GM21529 (cell line): ENCODE measurements at regions not wholly inside any gene's neighbourhood (a gene's known extent, or its start where the extent isn't known, plus 50 kb on each side); places are given as distances from the start of the nearest gene placed in this dataset.
A peak's percentile ranks its signal among the peaks of the same experiment; 100 is the strongest.

ENCODE experiments used
- ATAC-seq: cut with Tn5 transposase; IDR thresholded peaks from one replicate; pipeline ENCODE4 v1.9.1; 2021; ENCODE audit not compliant: unreplicated experiment

DNA sequence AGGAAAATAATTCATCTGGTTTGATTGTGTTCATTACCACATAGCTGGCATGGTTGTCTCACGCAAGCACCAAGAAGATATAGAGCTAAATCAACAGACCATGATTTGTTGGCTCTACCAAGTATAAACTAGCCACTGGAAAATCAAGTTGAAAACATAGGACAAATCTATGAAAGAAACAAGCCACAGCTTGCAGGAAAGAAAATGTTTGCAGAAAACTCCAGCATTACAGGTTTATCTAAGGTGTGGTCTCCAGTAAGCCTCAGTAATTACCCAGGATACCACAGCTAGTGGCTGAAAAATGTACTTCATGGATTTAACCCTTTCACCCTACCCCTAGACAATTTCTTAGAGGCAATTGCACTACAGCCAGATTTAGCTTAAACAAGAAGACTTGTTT lies 340.6 kb downstream of the SOX2 start:
- no peak for ATAC-seq

DNA sequence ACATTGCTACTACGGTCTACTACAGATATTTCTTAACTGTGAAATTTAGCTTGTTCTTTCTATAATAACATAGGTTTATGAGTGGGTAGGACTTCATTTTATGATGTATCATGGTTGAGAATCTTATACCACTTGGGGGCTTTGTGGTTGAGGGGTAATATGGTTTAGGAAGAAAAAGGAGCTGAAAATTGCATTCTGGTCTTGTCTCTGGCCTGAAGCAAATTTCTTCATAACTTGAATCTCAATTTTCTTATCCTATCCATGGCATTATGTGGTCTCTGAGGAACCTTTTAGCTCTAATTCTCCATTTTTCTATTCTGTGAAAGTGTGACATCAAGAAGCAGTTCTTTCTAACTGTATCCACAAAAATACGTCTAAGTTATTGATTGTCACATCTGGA lies 341.0 kb downstream of the SOX2 start:
- no peak for ATAC-seq

DNA sequence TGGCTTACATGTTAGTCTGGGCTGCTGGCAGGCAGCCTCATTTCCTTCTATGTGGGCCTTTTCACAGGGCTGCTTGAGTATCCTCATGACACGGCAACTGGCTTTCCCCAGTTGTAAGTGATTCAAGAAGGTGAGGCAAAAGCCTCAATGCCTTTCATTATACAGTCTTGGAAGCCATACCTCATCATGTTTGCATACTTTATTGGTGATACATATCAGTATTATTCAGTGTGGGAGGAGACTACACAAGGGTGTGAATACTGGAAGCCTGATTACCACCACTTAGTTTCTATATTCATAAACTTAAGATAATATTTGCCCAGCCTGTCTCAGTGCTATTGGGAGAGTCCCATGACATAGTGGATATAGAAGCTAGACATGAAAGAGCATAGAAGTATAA lies 346.8 kb downstream of the SOX2 start:
- peak; percentile 47 for ATAC-seq

DNA sequence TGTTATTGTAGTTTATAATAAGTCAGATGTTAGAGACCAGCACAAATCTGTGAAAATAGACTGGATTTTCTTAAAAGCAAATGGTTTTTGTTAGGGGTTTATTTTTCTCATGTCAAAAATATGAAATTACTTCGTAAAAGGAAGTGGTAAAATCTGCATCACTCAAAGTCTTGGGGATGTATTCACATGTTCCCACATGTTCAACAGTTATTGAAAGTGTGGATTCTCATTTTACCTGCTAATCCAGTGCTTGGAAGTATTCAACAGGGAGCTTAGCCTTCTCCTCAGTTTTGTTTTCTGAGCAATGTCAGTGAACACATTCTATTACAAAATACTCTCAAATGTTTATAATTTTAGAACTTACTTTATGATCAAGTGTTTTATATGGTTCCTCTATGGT lies 352.0 kb downstream of the SOX2 start:
- no peak for ATAC-seq

DNA sequence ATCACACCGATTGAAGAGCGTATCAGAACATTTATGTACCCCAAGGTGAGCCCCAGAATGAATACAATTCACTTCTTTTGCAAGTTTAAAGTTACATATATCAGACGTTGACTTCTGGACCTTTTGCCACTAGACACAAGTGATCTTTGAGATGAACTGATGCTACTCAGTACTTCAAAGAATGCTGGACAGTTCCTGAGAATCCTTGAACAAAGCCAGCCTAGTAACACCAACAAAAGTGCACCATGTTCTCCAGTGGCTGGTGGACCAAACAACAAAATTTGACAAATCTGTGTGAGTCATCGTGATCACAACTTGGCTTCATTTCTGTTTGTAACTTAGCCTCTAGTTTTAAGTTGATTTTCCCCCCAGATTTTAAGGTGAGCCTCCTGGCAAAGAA lies 355.7 kb downstream of the SOX2 start:
- ATAC-seq = no peak

DNA sequence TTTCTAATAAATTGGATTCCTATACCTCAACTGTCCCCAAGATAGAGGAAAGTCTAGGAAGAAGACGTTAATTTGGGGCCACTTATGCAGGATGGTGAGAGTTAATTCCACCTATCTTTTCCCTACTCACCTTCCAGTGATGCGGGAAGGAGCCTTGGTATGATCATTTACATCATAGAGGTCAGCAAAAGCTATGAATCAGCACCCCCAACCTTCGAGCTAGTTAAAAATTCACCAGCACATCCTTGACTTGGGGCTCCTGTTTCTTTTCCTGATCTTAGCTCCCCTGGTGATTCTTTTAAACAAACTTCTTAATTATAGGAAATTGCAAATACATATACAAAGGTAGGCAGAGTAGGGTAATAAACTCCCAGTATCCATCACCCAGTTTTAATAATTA lies 366.6 kb downstream of the SOX2 start:
- no peak for ATAC-seq

DNA sequence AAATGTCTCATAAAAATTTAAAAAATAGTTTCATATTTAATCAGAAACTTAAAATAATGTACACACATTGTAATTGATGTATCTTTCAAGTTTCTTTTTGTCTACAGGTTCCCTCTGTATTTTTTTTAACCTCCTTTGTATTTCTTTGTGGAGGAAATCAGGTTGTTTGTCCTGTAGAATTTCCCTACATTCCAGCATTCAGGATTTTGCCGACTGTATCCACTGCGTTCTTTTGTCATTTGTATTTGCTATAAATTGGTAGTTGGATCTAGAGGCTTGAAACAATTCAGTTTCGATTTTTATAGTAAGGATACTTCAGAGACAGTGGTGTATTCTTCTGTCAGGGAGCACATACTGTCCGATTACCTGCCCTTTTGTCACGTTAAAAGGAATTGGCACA lies 367.2 kb downstream of the SOX2 start:
- no peak for ATAC-seq

DNA sequence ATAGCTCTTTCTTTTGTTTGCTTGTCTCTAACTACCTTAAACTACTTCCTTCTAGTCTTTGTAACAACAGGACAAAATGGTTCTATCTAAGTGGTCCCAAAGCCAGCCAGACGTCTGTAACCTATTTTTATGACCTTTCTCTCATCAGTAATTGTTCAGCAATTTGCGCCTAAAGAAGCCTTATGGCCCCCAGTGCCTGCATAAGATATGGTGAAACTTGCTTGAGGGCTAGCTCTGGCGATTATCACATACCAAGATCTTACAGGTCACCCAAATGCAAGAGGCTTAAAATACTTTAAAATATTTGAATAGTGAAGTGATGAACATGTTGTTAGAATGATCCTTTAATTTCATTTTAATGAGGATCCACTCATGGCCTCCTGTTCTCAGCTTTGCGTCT lies 369.4 kb downstream of the SOX2 start:
- no peak for ATAC-seq

DNA sequence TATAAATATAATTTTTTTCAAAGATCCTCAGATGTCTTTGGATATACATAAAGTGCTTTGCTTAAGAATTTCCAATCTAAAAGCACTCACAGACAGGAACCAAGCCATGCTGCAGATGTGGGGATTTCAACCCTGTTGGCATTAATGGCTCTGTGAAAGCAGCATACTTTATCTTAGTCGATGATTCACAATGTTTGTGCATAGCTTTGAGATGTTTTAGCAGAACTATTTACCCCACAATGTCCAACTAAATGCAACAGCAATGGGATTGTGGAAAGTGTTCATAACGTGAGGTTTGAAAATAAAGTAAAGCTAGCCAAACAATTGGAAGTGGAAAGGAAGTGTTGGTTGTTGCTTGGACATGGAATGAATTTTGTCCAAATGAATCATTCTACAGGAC lies 371.4 kb downstream of the SOX2 start:
- no peak for ATAC-seq

DNA sequence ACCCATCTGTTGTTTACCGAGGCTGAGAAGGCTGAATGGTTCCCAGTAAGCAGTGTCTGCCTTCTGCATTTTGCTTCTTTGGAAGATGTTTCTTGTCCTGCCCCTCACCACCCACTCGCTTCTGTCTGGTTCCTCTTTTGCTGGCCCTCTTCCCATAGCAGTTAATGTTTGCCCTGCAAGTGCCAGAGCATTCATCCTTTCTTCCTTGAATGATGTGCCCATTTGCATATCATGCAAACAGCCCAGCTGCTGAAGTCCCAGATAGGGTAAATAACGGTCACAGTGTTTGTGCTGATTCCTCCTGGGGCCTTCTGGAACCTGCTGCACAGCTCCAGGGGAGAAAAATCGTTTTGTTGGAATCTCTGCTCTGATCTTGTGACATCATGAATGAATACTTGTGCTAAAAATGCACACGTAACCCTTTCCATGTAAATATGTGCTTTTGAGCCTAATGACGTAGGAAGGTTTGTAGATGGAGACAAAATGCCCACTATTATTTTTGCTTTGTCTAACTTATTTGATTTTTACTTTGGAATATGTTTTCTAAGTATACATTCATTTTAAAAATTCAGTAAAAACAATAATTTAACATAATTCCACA lies 381.0 kb downstream of the SOX2 start:
- ATAC-seq = peak; percentile 72

DNA sequence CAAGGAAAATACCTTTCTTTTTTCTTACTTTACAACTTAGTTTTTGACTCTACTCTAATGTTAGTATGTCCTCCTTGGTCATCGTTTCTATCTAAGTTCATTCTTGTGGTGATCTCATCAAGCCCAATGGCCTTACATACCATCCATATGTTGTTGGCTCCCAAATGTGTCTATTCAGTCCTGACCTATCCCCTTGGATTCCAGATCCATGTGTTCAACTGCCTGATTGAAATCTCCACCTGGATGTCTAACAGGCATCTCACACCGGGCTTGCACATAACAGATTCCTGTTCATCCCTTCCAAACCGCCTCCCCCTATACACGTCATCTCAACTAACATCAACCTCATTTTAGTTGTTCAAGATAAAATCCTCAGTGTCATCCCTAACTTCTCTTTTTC lies 382.6 kb downstream of the SOX2 start:
- ATAC-seq = no peak

DNA sequence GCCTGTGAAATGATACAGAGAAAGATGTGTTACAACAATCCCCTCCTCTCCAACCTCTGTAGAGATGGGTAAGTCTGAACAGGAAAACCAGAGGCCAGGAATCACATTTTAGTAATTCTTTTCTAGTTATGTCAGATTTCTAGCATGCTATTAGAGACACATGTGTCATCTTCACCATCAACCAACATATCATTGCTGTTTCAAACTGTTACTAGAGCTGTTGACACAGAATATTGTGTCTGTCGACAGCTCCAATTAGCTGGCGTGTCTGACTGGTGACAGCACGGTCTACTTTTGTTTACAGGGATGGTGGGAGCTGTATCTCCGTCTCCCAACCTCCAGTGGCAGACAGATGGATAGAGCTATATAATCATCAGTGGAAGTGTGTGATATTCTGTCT lies 393.2 kb downstream of the SOX2 start:
- ATAC-seq = no peak

DNA sequence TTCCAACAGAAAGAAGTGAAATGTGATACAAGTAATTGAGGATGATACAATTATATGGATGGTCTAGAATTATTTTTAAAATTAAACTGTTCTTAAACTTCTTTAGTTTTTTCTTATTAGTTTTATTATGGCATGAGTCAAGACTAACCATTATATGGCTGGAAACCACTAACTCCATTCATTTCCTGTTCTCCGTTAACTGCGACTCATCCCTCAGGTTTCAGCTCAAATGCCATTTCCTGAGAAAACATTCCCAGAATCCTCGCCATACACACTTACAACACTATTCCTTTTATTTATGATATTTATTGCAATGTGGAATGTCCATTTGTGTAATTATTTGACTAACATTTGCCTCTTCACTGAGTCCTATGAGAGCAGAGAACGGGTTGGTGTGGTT lies 394.1 kb downstream of the SOX2 start:
- no peak for ATAC-seq

DNA sequence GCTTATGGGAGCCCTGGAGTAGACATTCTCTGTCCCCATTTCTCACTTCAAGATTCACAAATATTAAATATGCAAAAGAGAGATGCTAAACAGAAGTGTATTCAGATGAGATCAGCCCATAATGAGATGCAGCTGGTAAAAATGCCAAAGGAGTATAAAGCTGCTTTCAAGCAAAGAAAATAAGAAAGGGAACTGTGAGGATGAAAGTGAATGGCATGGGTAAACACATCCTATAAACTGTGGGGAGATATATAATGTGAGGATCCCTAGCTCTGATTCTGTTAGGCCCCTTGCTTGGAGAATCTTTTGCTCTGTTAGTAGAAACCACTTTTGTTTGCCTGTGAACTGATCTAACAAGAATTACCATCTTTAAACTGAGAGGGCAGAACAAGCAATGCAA lies 396.6 kb downstream of the SOX2 start:
- no peak for ATAC-seq

DNA sequence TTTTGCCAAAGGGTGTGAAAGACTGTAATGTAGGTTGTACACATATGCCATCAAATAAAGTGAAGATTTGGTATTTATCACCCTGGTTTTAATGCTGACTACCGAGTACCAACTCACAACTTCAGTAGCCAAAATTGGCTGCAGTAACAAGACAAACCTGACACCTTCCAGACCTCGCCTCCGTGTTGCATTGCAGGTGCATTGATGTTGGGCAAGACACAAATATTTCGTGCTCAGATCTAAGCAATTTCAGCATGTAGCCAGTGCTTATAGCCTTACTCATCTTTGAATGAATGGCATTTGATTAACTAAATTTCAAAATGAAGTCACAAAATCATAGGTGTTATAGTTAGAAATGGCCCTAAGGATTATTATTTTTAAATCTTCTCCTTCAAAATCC lies 400.2 kb downstream of the SOX2 start:
- no peak for ATAC-seq

DNA sequence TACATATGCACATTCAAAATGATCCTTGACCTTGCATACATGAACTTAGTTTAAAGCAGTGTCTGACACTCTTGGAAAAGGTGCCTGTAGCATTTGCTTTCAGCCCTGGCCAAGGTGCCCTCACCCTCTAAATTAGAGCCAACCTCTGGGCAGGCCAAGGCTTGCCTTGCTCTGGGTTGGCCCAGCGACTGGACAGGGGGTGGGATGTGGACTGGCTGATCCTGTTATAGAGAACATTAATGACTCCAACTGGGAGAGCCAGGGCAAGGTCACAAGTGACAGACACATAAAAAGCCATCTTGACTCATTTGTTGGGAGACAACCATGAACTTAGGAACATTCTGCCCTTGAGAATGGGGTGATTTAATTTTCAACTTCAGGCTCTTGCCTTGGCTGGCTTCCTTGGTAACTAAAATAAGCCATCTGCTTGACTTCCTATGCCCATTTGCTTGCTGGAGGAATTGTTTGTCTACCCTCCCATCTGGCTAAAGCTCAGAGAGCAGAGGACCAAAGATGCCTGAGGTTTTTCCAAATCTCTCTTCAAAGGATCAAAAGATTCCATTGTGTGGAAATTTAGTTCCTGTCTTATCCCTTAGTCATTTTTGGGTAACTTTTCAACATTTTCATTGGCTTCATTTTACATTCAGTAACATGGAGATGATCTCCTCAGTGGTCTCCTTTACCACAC lies 403.7 kb downstream of the SOX2 start:
- no peak for ATAC-seq

DNA sequence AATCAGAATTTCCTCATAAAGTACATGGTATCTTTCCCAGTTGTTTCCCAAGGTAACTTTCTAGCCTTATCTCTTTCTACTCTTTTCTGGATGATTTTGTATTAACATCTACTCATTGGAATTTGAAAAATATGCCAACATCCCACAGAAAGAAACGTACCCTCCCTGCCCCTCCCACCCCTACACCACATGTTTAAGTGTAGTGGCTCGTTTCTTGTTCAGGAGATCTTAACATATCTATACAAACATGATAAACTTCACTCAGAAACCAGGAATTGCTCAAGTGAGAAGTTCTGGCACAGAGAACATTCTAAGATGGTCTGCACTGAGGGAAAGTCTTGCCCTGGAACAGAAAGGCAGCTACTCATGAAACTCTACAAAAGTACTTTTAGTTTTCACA lies 404.7 kb downstream of the SOX2 start:
- no peak for ATAC-seq

DNA sequence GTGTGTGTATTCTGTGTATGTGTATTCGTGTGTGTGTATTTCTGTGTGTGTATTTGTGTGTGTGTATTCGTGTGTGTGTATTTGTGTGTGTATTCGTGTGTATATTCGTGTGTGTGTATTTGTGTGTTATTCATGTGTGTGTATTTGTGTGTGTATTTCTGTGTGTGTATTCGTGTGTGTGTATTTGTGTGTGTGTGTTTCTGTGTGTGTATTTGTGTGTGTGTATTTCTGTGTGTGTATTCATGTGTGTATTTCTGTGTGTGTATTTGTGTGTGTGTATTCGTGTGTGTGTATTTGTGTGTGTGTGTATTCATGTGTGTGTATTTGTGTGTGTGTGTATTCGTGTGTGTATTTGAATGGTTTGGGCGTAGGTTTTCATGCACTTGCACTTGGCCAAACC lies 405.4 kb downstream of the SOX2 start:
- ATAC-seq = no peak

DNA sequence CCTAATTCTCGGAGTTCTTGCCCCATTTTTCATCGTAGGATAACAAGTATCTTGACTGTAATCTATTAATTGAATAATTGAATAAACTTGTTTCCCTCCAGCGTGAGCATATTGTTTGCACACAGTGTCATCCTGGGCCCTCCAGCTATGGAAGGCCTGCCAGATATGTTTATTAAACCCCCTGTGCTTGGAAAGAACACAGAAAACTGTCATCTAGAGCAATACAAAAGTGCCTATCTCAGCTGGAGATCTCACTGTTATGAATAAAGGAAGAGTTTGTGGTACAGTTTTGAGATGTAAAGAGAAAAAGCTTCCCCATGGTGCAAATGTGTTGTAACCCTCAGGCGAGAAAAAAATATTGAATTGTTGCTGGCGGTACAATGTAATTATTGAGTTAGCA lies 405.9 kb downstream of the SOX2 start:
- ATAC-seq = no peak

DNA sequence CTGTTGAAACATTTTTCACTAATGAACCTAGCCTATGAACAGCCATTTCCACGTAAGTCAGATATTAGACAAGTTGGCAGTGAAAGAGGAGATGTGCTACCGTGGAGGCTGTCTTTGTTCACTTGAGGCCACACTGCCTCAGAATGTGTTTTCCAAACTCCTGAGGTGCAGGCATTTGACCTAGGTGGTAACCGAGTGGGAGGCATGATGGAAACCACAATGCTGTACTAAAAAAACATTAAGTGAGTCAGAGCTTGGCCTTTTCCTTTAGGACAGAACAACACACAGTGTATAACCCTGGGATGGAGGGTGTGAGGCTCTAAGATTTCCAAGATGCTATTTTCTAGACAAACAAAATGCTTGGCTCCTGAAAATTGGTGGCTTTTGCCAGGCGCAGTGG lies 406.3 kb downstream of the SOX2 start:
- ATAC-seq = no peak

DNA sequence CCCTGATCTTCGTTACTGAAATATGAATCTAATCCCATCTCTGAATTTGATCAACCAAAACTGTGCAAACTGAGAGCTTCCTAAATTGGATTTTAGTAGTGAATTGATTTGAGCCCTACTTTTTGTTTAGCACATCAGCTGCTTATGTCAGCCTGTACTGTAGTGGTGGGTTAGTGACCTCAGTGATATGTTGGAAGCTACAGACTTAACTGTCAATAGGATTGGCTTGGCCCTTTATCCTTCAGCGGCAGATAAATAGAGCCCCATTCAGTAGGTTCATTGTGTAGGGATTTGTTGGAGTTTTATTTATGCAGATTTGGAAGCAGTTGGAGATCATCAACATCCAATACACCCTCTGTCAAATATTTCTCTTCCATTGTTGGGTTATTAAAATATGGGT lies 409.7 kb downstream of the SOX2 start:
- no peak for ATAC-seq

DNA sequence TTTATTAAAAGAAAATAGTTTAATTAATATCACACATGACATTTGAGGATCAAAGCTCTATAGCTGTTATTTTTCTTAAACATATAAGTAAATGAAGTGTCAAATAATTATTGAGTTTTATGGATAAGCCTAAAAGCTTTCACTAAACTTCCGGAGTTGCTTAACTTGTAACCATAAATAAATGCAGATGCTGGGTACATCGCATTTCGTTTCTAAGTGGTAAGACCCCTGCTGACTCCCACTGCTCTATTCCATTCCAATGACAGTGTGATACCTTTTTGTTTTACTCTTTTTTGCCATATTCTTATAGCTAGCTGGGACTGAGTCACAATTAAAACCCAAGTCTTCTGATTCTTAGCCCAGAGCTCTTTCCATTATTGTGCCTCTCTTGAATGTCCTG lies 411.1 kb downstream of the SOX2 start:
- ATAC-seq = no peak

DNA sequence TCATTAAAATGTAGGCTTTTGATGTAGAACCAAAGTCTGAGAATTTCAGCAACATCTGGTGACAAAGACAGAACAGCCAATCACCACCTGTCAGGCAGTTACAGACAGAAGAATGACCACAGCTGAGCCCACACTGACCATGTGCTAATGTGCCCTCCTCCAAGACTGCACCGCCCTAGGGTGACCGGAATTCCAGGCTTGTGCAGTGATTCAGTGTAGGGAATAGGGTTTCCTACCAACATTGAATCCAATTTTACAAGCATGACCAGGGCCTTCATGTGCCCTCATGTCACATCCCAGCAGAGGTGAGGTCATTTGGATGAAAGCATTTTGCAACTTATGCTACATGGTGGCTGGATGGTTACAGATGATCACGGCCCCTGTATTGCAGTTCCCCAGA lies 412.5 kb downstream of the SOX2 start:
- ATAC-seq = no peak
